HG03175 (cell line): ENCODE measurements at regions not wholly inside any gene's neighbourhood (a gene's known extent, or its start where the extent isn't known, plus 50 kb on each side); places are given as distances from the start of the nearest gene placed in this dataset.
"Not testable (repeated sequence)": the region's sequence is repeated elsewhere in the genome, so short reads cannot be mapped to it uniquely, and the experiment has no call there.

Source experiments
- ATAC-seq: cut with Tn5 transposase; IDR thresholded peaks from one replicate; pipeline ENCODE4 v1.9.1; 2021; ENCODE audit warnings: mild to moderate bottlenecking, moderate library complexity; ENCODE audit not compliant: unreplicated experiment

- no peak for ATAC-seq
Observed at GRCh38 chr4:180284267-180284666, 1958.9 kb upstream of the TENM3 start.

- no peak for ATAC-seq
Observed at GRCh38 chr4:180285796-180286195, 1957.4 kb upstream of the TENM3 start.

- no peak for ATAC-seq
Observed at GRCh38 chr4:180292339-180292738, 1950.9 kb upstream of the TENM3 start.

GRCh38 chr4:180296036-180296599 lies 1947.1 kb upstream of the TENM3 start:
- ATAC-seq, result no peak

GRCh38 chr4:180304321-180304720 lies 1938.9 kb upstream of the TENM3 start:
- ATAC-seq, result no peak

GRCh38 chr4:180310616-180311015 lies 1932.6 kb upstream of the TENM3 start:
- ATAC-seq, result no peak

GRCh38 chr4:180314972-180315371 lies 1928.2 kb upstream of the TENM3 start:
- no peak for ATAC-seq

- no peak for ATAC-seq
Observed at GRCh38 chr4:180330521-180330920, 1912.7 kb upstream of the TENM3 start.

- no peak for ATAC-seq
Observed at GRCh38 chr4:180333162-180333561, 1910.0 kb upstream of the TENM3 start.

- no peak for ATAC-seq
Observed at GRCh38 chr4:180335566-180335965, 1907.6 kb upstream of the TENM3 start.

- ATAC-seq, result no peak
Observed at GRCh38 chr4:180336494-180337090, 1906.6 kb upstream of the TENM3 start.

GRCh38 chr4:180341926-180342325 lies 1901.3 kb upstream of the TENM3 start:
- ATAC-seq, result no peak

- no peak for ATAC-seq
Observed at GRCh38 chr4:180350901-180351300, 1892.3 kb upstream of the TENM3 start.

- no peak for ATAC-seq
Observed at GRCh38 chr4:180356766-180357165, 1886.4 kb upstream of the TENM3 start.

- not testable (repeated sequence) for ATAC-seq
Observed at GRCh38 chr4:180360113-180360512, 1883.1 kb upstream of the TENM3 start.

- ATAC-seq, result no peak
Observed at GRCh38 chr4:180363815-180364214, 1879.4 kb upstream of the TENM3 start.

- no peak for ATAC-seq
Observed at GRCh38 chr4:180372691-180373090, 1870.5 kb upstream of the TENM3 start.

- no peak for ATAC-seq
Observed at GRCh38 chr4:180377741-180378140, 1865.5 kb upstream of the TENM3 start.

GRCh38 chr4:180380733-180381132 lies 1862.5 kb upstream of the TENM3 start:
- ATAC-seq, result no peak

GRCh38 chr4:180391613-180392012 lies 1851.6 kb upstream of the TENM3 start:
- ATAC-seq, result no peak

GRCh38 chr4:180394312-180394711 lies 1848.9 kb upstream of the TENM3 start:
- no peak for ATAC-seq

GRCh38 chr4:180394730-180395129 lies 1848.5 kb upstream of the TENM3 start:
- no peak for ATAC-seq

GRCh38 chr4:180398564-180398963 lies 1844.6 kb upstream of the TENM3 start:
- ATAC-seq, result no peak
